Activated CD8-positive, alpha-beta memory T cell treated with anti-CD3 and anti-CD28 coated beads for 1 hour (primary cell): ENCODE measurements at regions not wholly inside any gene's neighbourhood (a gene's known extent, or its start where the extent isn't known, plus 50 kb on each side); places are given as distances from the start of the nearest gene placed in this dataset.

Experiments
- DNase-seq, 2 donors: peaks; one replicate each; pipeline ENCODE4 v3.0.0-alpha.2; 2020; ENCODE audit warnings: low read depth in 1 of 2; ENCODE audit errors: extremely low read depth in 1 of 2

DNA sequence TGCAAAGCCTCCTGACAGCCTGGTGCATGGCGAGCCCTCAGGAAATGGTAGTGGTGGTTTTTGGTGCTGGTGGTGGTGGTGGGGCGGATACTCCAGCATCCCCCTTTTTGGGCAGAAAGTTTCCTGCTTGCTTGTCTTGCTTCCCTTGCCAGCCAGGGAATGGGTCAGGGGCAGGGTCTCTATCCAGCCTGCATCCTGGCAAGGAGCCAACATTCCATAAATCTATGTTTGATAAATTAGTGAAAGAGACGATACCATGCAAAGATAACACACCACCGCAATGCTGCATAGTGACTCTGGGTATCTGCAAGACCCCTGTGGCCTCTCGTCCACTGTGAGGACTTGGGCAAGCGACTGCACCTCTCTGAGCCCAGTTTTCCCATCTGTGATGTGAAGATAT lies 246.2 kb downstream of the LRFN2 start:
- no peak for DNase-seq

- DNase-seq = no peak
These were observed 247.0 kb downstream of the LRFN2 start for GRCh38 chr6:40340196-40340595.

GRCh38 chr6:40338306-40338705 lies 248.9 kb downstream of the LRFN2 start:
- DNase-seq = no peak

- DNase-seq = no peak
These were observed 250.0 kb downstream of the LRFN2 start for GRCh38 chr6:40336940-40337760.

DNA sequence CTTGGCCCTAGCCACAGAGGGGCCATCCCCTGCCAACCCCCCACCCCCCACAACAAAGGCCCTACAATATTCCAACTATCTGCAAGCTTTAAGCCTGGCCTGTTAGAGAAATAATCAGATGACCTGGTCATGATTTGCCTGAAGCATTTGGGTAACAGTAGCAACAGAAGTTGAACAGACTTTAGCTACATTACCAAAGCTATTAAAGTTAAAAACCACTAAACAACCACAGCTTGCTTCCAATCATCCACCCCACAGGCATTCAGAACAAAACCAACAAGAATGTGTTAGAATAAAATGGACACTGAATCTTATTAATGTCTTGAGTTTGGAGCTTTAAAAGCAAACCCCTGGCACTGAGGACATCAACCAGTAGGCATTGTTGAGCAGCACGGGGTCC lies 250.9 kb downstream of the LRFN2 start:
- no peak for DNase-seq

DNA sequence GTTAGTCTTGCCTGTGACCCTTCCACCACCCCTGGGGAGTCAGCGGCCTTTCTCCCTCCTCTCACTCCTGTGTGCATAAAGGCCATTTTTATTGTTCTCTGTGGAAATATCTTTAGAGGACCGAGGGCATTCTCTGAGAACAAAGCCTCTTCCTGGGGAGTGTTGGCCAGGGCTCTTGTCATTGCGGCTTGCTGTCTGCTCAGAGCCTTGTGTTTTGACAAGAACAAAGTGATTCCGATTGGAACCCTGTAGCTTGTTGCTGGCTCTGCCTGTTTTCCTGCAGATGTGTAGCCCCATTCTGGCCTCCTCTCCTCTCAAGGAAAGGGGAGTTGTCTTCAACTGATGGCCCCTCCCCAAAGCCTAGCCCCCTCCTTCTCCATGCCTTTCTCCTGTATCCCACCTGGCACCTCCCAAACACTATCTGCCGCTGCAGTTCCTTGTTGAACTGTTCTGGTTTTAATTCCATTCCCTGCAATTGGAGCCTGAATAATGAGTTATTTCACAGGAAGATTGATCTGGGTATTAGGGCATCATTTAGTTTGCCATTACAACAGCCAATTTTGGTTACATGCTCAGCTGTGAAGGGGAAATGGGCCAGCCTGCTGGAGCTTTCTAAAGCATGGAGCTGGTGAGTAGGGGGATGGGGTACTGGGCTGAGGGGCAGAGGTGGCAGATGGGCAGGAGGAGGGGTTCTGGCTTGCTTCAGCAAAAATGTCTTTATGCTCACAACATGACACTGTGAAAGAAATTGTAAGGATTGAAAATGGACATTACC lies 252.5 kb downstream of the LRFN2 start:
- no peak for DNase-seq

- DNase-seq = no peak
These were observed 255.6 kb downstream of the LRFN2 start for GRCh38 chr6:40331545-40331944.

- no peak for DNase-seq
These were observed 256.9 kb downstream of the LRFN2 start for GRCh38 chr6:40330301-40330721.

DNA sequence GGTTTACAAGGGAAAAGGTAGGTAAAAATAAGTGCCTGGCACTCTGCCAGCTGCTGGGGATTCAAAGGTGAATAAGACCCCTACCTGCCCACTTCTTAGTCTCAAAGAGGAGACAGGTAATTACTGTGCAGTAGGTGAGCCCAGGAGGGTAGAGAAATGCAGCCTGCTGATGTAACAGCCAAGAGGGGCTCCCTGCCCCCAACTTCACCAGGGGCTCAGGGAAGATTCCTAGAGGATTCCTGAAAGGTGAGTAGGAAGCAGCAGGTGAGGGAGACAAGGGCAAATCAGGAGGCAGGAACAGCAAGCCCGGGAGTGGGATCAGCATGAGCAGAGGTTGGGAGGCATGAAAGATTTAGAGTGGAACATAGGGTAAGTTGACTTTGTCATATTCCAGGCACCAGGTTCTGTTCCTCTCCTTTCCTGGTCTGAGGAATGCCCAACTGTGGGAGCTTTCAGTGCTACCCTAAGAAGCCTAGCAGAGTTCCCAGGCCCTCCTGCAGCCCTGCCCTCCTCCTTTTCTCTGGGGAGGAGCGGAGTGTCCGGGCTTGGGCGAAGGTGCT lies 258.1 kb downstream of the LRFN2 start:
- DNase-seq = no peak

DNA sequence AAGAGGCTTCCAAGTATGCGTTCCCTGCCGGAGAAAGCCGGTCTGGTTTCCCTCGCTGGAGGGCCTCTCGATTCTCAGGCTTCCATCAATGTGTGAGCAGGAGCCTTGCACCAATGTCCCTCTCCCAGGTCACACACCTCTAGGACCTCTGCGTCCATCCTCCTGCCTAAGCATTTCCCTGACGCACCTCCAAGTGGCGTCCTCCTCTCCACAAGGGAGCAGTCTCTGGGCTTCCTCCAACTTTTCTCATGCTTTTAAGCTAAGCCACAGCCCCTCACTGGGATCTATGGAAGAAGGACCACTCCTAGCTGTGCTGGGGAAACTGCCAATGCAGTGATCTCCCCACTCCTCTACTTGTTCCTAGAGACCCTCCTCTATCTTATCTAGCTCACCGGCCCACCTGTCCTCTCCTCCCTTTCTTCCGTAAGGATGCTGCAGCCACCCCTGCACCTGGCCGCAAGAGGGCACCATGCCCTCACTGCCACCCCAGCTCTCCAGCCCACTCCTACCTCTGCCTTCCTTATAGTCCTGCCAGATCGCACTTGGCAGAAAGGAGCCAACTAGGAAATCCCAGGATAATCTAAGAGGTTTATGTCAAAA lies 258.7 kb downstream of the LRFN2 start:
- DNase-seq = no peak

GRCh38 chr6:40326714-40327421 lies 260.3 kb downstream of the LRFN2 start:
- no peak for DNase-seq

DNA sequence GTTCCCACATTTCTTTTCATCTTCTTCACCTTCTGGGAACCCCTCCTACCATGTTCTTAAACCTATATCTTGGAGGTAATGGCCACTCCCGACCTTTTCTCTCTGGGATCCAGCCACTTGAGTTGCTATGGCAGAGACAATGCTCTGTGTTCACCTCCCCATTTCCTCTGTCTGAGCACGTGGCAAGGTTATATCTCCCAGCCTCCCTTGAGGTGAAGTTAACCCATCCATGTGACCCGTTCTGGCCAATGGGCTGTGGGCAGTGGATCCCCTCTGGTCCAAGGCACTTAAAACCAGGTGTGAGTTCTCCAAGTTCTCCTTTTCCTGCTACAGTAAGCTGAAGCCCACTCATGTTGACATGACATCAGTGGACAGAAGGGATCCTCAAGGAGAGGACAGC lies 261.4 kb downstream of the LRFN2 start:
- DNase-seq = no peak

DNA sequence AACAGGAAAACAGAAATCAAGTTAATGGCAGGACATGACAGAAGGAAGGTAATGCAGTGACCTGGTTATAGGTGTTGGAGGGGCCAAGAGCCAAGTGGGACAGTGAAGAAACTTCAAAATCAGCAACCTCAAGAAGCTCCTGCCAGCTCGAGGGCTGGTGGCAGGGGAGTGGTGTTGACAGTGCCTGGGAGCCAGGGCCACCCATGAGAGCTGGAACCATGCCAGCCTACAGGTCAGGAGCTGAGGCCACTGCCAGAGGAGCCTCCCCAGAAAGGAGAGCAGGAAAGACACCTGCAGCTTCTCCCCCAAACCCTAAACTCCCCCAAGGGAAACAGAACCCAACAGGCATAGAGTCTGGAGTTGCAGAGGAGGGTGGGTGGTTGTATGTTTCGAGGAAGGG lies 262.1 kb downstream of the LRFN2 start:
- DNase-seq = no peak

DNA sequence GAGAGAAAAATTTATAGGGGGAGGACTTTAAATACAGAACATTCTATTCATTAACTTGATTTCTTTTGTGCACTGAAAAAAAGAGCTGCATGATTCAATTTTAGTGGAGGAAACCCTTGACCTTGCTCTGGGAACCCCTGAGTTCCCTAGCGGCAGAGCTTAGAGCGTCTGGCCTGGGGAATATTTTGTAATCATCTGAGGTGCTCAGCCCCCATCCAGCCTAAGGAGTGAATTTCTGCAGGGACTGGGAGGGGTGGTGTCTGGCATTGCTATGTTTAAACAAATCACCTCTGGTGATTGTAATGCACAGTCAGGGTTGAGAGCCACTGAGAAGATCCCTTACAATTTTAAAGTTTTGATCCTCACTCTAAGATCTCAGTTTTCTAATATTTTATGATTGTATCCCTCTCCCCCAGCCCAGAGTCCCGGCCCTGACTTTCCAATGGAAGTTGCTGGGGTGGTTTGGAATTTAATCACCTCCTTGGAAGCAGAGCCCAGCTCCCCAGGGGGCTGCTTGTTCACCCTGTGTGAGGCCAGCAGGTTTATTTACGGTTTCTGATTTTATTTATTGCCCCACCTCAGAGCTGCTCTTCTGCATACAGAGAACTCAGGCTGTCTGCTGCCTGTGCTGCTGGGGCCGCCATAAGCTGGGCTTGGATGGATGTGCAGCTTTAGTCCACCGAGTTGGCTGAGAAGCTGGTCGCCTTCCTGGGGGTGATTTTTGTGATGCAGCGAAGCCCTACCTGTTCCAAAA lies 263.1 kb downstream of the LRFN2 start:
- DNase-seq = no peak

DNA sequence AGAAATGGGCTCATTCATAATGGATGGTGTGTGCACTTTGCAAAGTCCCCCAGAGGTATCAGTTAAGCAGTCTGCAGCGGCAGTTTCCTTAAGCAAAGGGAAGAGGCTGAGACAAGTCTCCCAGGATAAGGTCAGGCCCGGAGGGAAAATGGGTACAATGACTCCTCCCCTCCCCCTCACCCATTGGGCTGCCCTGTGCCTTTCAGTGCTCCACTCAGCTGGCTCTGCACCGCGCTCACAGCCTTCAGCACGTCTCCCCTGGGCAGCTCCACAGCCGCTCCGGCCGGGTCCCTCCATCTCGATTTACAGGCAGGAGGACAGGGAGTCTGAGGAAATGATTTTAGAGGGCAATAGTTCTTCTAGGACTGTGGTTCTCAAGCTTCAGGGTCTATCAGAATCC lies 264.8 kb downstream of the LRFN2 start:
- DNase-seq = no peak

GRCh38 chr6:40321616-40322015 lies 265.5 kb downstream of the LRFN2 start:
- no peak for DNase-seq

GRCh38 chr6:40320947-40321346 lies 266.2 kb downstream of the LRFN2 start:
- no peak for DNase-seq

- DNase-seq = no peak
These were observed 266.7 kb downstream of the LRFN2 start for GRCh38 chr6:40320441-40320840.

DNA sequence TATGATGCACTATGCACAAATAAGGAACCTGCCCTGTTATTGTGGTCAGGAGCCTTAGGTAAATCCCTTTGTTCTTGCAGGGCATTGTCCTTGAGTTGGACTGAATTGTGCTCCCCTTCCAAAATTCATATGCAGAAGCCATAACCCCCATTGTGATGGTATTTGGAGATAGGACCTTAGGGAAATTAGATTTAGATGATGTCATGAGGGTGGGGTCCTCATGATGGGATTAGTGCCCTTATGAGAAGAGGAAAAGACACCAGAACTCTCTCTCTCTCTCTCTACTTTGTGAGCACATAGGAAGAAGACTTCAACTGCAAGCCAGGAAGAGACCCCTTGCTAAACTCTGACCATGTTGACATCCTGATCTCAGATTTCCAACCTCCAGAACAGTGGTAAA lies 268.0 kb downstream of the LRFN2 start:
- no peak for DNase-seq

GRCh38 chr6:40315060-40315459 lies 272.1 kb downstream of the LRFN2 start:
- no peak for DNase-seq
